NCI-H2196 (cell line): ENCODE measurements at regions not wholly inside any gene's neighbourhood (a gene's known extent, or its start where the extent isn't known, plus 50 kb on each side); places are given as distances from the start of the nearest gene placed in this dataset.

Source experiments
- DNase-seq: peaks from one replicate; lab custom pipeline; 2025; ENCODE audit not compliant: unreplicated experiment; lab: John Stamatoyannopoulos, UW

DNA sequence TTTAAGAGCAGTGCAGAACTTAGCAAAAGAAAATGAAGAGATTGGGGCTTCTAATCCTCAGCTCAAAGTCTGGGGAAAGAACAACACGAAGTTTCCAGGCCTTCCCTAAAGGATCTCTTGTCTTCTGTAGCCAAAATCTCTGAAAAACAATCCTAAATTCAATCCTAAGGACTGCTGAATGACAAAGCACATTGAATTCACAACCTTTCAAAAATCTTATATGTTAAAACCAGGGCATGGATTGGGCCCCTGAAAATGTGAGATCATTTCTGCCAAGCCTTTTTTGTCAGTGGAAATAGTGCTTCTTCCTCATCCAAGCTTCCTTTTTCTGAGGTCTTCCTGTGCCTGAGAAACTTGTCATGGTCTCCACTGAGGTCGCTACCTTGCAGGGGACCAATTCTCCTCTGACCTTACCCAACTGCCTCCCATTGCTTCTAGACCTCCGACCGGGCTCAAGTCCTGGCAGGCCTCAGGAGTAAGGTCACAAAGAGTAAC lies 126.2 kb upstream of the ARID1B start:
- no peak for DNase-seq

GRCh38 chr6:156648616-156649015 lies 128.6 kb upstream of the ARID1B start:
- DNase-seq, result no peak

DNA sequence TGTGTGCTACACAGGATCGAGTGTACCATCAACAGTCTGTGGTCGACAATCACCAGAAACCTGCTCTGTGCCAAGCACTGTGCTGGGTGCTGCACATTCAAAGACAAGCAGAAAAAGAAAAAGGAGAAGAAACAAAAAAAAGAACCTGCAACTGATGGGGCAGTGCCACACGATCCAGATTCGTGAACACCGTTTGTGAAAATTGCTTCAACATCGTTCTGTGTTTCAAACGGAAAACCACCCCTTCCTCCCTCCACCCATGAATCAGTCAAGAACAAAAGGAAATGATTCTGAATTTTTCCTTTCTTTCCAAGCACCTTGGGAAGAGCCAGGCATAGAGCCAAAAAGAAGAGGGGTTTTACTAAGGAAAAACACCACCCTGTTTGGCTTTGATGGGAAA lies 129.2 kb upstream of the ARID1B start:
- DNase-seq, result no peak

DNA sequence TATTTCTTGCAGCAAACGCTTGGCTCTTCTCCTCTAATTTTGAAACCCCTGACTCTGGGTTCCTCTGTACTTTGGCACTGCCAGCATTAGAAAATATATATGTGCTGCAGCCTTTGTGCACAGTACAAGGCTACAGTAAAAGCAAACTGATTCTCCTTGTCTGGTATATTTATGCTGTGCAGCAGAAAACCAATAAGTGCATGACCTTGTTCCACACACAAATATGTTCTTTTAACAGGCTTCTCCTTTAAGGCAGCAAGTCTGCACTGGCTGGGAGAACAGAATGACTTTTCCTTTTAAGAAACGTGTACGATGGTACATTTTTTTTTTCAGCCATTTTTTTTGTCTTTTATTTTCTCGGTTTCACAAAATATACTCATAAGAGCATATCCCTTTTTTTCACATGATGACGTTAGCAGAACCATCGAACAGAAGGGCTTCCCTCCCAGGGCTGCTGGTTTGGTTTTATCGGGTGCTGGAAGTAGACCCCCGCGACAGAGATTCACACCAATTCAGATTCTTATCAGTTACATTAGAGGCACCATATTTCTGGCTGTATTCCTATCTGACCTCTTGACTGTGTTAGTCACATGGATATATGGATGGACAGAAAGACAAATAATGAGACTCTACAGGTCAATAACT lies 129.9 kb upstream of the ARID1B start:
- DNase-seq, result no peak

- DNase-seq, result no peak
Observed at GRCh38 chr6:156646496-156646895, 130.7 kb upstream of the ARID1B start.

- no peak for DNase-seq
Observed at GRCh38 chr6:156645097-156645496, 132.1 kb upstream of the ARID1B start.

DNA sequence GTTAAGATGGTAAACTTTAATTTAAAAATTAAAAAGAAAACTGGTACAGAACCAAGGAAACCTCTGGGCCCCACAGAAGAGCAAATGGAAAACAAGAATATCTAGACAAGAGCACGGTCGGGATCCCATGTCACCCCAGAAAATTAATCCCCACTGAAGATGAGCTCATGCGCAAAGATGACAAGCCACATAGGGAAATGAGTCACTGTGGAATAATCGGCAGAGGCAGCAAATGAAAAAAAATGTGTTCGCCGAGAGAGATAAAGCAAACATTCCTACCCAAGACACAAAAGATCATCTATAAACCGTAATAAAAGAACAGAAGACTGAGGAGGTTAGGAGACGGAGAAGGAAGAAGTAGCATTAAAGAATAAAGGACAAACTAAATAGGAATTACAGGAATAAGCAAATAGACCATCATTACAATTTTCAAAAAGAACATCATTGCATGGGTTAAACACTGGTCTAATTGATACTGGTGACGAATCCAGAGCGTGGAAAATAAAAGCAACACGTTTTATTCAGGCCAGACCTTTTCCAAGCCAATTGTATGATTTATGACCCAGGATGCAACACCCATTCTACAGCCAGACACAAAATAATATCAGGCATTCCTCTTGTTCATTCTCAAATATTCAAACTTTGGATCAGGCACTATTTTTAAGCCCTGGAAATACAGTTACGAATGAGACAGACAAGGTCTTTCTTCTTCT lies 138.0 kb upstream of the ARID1B start:
- DNase-seq, result no peak

GRCh38 chr6:156638581-156638980 lies 138.6 kb upstream of the ARID1B start:
- DNase-seq, result no peak

- DNase-seq, result no peak
Observed at GRCh38 chr6:156634951-156635371, 142.2 kb upstream of the ARID1B start.

DNA sequence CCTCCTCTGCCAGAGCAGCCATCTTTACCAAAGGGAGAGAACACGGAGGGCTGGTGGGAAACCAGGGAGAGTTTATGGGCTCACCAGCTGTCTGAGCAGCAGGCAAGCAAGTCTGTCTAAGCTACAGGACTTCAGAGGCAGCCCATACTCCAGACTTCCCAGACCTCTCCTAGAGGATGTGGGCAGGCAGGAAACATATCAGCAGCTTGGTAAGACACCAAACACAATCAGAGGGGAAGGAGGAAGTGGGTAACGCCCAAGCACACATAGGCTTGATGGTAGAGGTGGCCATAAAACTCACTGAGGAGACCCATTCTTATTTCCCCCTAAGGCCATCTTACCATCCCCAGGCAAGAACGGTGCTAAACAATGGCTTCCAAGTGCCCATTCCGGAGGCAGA lies 143.1 kb upstream of the ARID1B start:
- no peak for DNase-seq

DNA sequence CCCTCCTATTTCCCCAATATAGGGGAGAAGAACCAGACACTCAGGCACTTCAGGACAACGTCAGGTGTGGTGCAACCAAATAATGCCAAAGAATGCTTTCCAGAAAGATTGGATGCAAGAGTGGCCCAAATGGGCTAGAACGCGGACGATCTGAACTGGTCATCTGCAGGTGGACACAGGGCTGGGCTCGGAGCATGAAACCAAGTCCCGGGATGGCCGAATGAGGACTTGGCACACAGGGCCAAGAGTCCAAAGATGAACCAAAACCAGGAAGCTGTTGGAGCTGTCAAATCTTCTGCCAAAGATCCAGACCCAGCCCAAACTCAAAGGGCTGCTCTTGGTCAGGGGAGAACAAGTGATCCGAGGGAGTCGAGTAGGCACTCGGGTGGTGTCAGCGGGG lies 143.9 kb upstream of the ARID1B start:
- DNase-seq, result no peak

DNA sequence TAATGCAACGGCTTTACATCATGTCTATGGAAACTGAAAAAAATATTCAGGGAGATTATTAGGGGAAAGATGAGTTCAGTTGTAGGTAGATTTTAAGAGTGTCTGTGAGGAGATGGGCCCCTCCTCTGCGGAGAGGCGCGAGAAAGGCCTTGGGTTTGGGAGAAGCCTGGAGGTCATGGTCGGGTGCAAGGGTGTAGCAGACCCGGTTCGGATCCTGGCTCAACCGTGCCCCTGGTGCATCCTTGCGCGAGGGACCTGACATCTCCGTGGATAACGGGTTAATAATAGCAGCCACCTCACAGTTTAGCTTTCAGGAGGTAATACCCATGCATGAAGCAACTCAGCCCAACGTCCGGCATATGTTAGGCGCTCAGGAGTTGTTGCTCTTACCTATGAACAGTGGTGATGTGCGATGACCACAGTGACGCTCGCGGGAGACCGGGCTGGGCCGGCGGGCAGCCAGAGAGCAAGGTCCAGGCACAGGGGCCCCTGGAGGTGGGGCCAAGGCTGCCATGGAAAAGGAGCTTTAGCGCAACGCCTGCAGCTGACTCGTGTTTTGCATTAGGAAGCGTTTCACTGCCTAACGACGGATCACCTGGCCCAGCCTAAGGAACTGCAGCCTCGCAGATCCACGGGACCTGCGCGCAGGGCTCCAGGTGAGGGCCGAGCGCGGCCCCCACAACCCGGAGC lies 146.4 kb upstream of the ARID1B start:
- DNase-seq, result no peak

DNA sequence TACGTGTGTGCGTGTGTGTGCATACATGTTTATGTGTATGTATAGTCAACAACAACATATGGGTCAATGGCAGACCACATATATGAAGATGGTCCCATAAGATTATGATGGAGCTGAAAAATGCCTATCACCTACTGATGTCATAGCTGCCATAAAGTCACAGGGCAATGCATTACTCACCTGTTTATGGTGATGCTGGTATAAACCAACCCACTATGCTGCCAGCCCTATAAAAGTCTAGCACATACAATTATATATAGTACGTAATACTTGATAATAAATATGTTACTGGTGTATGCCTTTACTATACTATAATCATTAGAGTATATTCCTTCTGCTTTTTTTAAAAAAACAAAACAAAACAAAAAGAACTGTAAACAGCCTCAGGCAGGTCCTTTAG lies 148.4 kb upstream of the ARID1B start:
- DNase-seq, result no peak

GRCh38 chr6:156627524-156627923 lies 149.7 kb upstream of the ARID1B start:
- no peak for DNase-seq

- no peak for DNase-seq
Observed at GRCh38 chr6:156622185-156622584, 155.0 kb upstream of the ARID1B start.

DNA sequence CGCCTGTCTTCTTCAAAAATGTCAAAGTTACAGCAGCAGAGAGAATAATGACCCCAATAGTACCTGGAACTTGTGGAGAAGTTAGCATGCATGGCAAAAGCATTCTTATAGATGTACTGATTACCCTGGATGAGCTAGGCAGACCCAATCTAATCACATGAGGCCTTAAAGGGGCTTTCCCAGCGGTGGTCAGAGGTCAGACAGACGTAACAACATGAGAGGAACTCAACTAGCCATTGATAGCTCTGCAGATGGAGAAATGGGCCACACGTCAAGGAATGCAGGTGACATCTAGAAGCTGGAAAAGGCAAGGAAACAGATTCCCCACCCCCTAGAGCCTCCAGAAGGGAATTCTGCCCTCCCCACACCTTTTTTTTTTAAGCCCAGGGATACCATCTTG lies 156.8 kb upstream of the ARID1B start:
- DNase-seq, result no peak

DNA sequence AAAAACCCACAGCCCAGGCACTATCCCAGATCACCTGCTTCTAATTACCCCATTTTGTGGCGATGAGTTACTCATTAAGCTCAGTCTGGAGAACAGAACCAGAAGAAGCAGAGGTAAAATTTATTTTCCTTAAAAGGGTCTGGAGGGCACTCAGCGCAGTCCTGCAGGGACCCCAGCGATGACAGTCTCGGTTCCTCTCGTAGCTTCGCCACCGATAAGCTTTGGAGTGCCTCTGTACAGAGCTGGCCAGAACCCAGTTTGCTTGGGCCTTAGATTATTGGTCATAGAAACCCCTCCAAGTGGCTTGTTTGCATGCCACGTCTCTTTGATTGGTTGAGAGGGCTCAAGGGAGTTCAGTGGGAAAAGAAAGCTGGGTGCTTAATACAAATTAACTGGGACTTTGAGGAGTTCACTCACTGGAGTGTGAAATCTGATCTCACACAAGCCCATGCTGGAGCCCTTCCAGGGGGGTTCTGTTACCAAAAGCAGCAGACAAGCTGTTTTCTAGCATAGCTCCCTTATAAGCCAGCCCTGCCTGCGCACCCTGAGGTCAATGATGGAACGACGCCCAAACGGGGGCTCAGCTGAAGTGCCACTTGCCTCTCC lies 158.5 kb upstream of the ARID1B start:
- no peak for DNase-seq

GRCh38 chr6:156617941-156618340 lies 159.2 kb upstream of the ARID1B start:
- DNase-seq, result no peak

DNA sequence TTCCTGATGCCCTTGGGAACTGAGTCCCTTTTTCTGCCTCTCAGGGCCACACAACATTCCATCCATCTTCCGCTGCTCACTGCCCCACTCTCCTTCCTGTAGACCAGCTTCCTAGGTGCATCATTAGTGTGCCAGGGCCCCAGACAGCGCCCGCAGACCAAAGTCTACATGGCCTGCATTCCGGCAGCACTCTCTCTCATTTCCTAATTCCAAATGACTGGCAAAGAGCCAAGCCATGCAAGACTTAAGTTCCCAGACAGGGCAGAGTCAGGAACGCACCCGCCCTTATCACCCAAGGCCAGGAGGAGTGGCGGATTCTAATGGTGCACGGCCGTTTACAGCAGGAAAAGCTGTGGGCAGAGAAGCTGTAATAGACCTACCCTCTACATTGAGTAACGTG lies 159.8 kb upstream of the ARID1B start:
- DNase-seq, result no peak

GRCh38 chr6:156616495-156616894 lies 160.7 kb upstream of the ARID1B start:
- DNase-seq, result no peak

DNA sequence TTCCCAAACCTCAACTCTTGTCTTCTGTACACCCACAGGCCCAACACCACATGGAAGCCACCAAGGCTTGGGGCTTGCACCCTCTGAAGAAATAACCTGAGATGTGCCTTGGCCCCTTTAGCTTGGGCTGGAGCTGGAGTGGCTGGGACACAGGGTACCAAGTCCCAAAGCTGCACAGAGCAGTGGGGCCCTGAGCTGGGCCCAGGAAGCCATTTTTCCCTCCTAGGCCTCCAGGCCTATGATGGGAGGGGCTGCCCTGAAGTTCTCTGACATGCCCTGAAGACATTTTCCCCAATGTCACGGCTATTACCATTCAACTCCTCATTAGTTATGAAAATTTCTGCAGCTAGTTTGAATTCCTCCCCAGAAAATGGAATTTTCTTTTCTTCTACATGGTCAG lies 163.2 kb upstream of the ARID1B start:
- no peak for DNase-seq

DNA sequence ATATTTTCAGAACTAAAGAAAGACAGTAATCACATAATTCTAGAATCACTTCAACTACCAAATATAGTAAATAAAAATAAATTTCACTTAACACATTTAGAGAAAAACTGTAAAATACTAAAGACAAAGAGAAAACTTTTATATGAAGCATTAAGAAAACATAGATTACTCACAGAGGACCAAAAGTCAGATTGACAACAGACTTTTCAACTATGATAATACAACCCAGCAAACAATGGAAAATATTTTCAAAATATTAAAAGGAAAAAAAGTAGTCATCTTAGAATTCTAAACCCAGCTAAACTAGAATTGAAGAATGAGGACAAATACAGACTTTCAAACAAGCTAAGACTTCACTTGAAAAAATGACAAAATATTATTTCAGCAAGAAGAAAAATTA lies 164.8 kb upstream of the ARID1B start:
- DNase-seq, result no peak
